K562 (cell line): ENCODE measurements at regions not wholly inside any gene's neighbourhood (a gene's known extent, or its start where the extent isn't known, plus 50 kb on each side); places are given as distances from the start of the nearest gene placed in this dataset.

ENCODE experiments used
- ATAC-seq: fragments of 200-7000 bp; cut with Tn5 transposase; 3 replicates; pipeline ENCODE4 v1.9.1; 2020; ENCODE audit warnings: moderate library complexity
- BruUV-seq: library from RNA; stranded (reverse); fragments of 400-500 nt; replicated peaks from 2 replicates; lab custom pipeline; 2021; lab: Mats Ljungman, UMichigan
- CTCF ChIA-PET: fragments of 300-600 bp; formaldehyde crosslinking; extraction: SDS; loops from one replicate; lab custom pipeline; 2021; ENCODE audit warnings: low intra/inter-chr PET ratio; lab: Yijun Ruan, JAX
- POLR2A ChIA-PET: fragments of 300-600, 350-650 bp; sonication (Branson Sonifier 250); formaldehyde crosslinking; extraction: SDS; loops from one replicate; lab custom pipeline; 2021; ENCODE audit warnings: antibody characterized with exemption, inconsistent platforms; lab: Yijun Ruan, JAX
- DNase-seq, 4 experiments: peaks; one replicate each; pipeline versions ENCODE4 v3.0.0 to v3.0.0-alpha.2; 2011 to 2018; ENCODE audit warnings: low spot score in 3 of 4, mixed read lengths in 3 of 4; ENCODE audit errors: extremely low read depth in 1 of 4
- FAIRE-seq: peaks from 2 replicates; lab custom pipeline; 2011; peaks lifted over from hg19 to GRCh38; lab: Jason Lieb, UNC
- H2AFZ ChIP-seq: 2 replicates; pipeline ENCODE4 v1.6.0; 2011; ENCODE audit warnings: low read depth, low read length, control low read depth, inconsistent platforms
- H3K27ac ChIP-seq: fragments of 200-600 bp; 3 replicates; pipeline ENCODE4 v1.8.0; 2011; ENCODE audit warnings: low read depth, mild to moderate bottlenecking, control low read depth, inconsistent platforms, low read length, moderate library complexity, mixed read lengths; ENCODE audit errors: extremely low read depth
- H3K27me3 ChIP-seq, 2 experiments: fragments of 300-600 bp in 1 of 2; 2 replicates in 1 of 2; 3 replicates in 1 of 2; pipeline versions ENCODE4 v1.6.0 to v1.8.0; 2011; ENCODE audit warnings: inconsistent platforms in 2 of 2, low read length in 2 of 2, mild to moderate bottlenecking in 1 of 2, mixed read lengths in 1 of 2, moderate library complexity in 1 of 2; ENCODE audit not compliant: control insufficient read depth in 2 of 2, insufficient read depth in 2 of 2
- H3K36me3 ChIP-seq: fragments of 300-600 bp; 3 replicates; pipeline ENCODE4 v1.8.0; 2011; ENCODE audit warnings: mild to moderate bottlenecking, low read length, inconsistent platforms; ENCODE audit not compliant: control insufficient read depth, insufficient read depth
- H3K4me1 ChIP-seq, 2 experiments: fragments of 200-600 bp in 1 of 2; replicated peaks in 1 of 2; 2 replicates in 1 of 2; 3 replicates in 1 of 2; pipeline versions ENCODE4 v1.5.1 to v1.8.0; 2011; ENCODE audit warnings: inconsistent platforms in 2 of 2, low read length in 2 of 2, mild to moderate bottlenecking in 1 of 2, mixed read lengths in 1 of 2, moderate library complexity in 1 of 2; ENCODE audit not compliant: control insufficient read depth in 2 of 2, insufficient read depth in 2 of 2
- H3K4me2 ChIP-seq: 2 replicates; pipeline ENCODE4 v1.6.1; 2011; ENCODE audit warnings: low read length, control low read depth, inconsistent platforms, mixed read lengths; ENCODE audit not compliant: insufficient read depth
- H3K4me3 ChIP-seq: fragments of 200-600 bp; sonication (generic), shearing (Covaris generic); 2 replicates; pipeline ENCODE4 v1.5.1; 2016; ENCODE audit warnings: control low read depth, inconsistent platforms
- H3K79me2 ChIP-seq: fragments of 200-600 bp; 3 replicates; pipeline ENCODE4 v1.8.0; 2011; ENCODE audit warnings: low read length, inconsistent platforms; ENCODE audit not compliant: control insufficient read depth, insufficient read depth
- H3K9ac ChIP-seq, 2 experiments: 2 replicates each; pipeline versions ENCODE4 v1.6.0 to v1.6.1; 2011; ENCODE audit warnings: low read depth in 2 of 2, low read length in 2 of 2, control low read depth in 1 of 2, inconsistent platforms in 1 of 2, mild to moderate bottlenecking in 1 of 2, mixed read lengths in 1 of 2; ENCODE audit not compliant: insufficient read depth in 1 of 2
- H3K9me1 ChIP-seq: one replicate; pipeline ENCODE4 v1.6.0; 2011; ENCODE audit warnings: inconsistent platforms, mild to moderate bottlenecking, low read length, moderate library complexity; ENCODE audit not compliant: control insufficient read depth, insufficient read depth
- H3K9me3 ChIP-seq: replicated peaks from 2 replicates; pipeline ENCODE4 v1.5.1; 2011; ENCODE audit warnings: low read depth, low read length, inconsistent platforms; ENCODE audit not compliant: control insufficient read depth, insufficient read depth
- H4K20me1 ChIP-seq: replicated peaks from 2 replicates; pipeline ENCODE4 v1.6.1; 2011; ENCODE audit warnings: low read length, inconsistent platforms, mixed read lengths; ENCODE audit not compliant: control insufficient read depth, insufficient read depth
- DPF2 ChIP-seq: fragments of 450-650 bp; IDR thresholded peaks from 2 replicates; pipeline ENCODE4 v1.6.1; 2016
- EHMT2 ChIP-seq: fragments of 450-650 bp; IDR thresholded peaks from 2 replicates; pipeline ENCODE4 v1.6.1; 2018; ENCODE audit warnings: antibody characterized with exemption
- KDM1A ChIP-seq, 2 experiments: fragments of 450-650 bp; IDR thresholded peaks; 2 replicates each; pipeline ENCODE4 v1.6.1; 2016; ENCODE audit warnings: mild to moderate bottlenecking in 2 of 2
- KDM2B ChIP-seq: fragments of 250-450 bp; sonication (Bioruptor Pico); IDR thresholded peaks from 2 replicates; pipeline ENCODE4 v1.8.0; 2021; ENCODE audit warnings: mild to moderate bottlenecking, moderate library complexity
- MAX ChIP-seq: sonication (generic); formaldehyde crosslinking; IDR thresholded peaks from 2 replicates; pipeline ENCODE4 v1.9.0; 2022; ENCODE audit warnings: mild to moderate bottlenecking, missing genetic modification reagents
- MITF ChIP-seq: IDR thresholded peaks from 2 replicates; pipeline ENCODE4 v1.6.1; 2014; ENCODE audit warnings: antibody characterized with exemption
- NR2C2 ChIP-seq, 2 experiments: fragments of 200-800 bp in 1 of 2; sonication (Bioruptor generic) in 1 of 2; sonication (generic) in 1 of 2; formaldehyde crosslinking in 1 of 2; IDR thresholded peaks; 2 replicates each; pipeline versions ENCODE4 v1.6.1 to v1.8.0; 2016 to 2022; ENCODE audit warnings: mild to moderate bottlenecking in 1 of 2, missing compliant biosample characterization in 1 of 2, missing genetic modification characterization in 1 of 2, missing genetic modification reagents in 1 of 2
- NR2F6 ChIP-seq: fragments of 450-650 bp; formaldehyde crosslinking; IDR thresholded peaks from 2 replicates; pipeline ENCODE4 v1.4.0; 2020; ENCODE audit warnings: mild to moderate bottlenecking
- PREB ChIP-seq: sonication (generic); formaldehyde crosslinking; IDR thresholded peaks from 2 replicates; pipeline ENCODE4 v1.8.1; 2023; ENCODE audit warnings: mild to moderate bottlenecking, missing genetic modification reagents
- SMARCE1 ChIP-seq: fragments of 450-650 bp; IDR thresholded peaks from 2 replicates; pipeline ENCODE4 v1.7.1; 2016; ENCODE audit warnings: mild to moderate bottlenecking
- TAF9B ChIP-seq: fragments of 450-650 bp; IDR thresholded peaks from 2 replicates; pipeline ENCODE4 v1.6.1; 2018; ENCODE audit warnings: mild to moderate bottlenecking; ENCODE audit not compliant: partially characterized antibody
- USF2 ChIP-seq: sonication (generic); formaldehyde crosslinking; IDR thresholded peaks from 2 replicates; pipeline ENCODE4 v1.5.0; 2020; ENCODE audit warnings: missing genetic modification reagents
- WHSC1 ChIP-seq: IDR thresholded peaks from one replicate; pipeline ENCODE4 v1.6.1; 2012; ENCODE audit warnings: low read length, control low read depth, inconsistent platforms
- ZBTB5 ChIP-seq: fragments of 450-650 bp; IDR thresholded peaks from 2 replicates; pipeline ENCODE4 v1.6.1; 2017; ENCODE audit warnings: antibody characterized with exemption
- ZNF165 ChIP-seq: fragments of 250-450 bp; sonication (Bioruptor Pico); IDR thresholded peaks from 2 replicates; pipeline ENCODE4 v1.4.0; 2020; ENCODE audit warnings: borderline replicate concordance
- WGBS: fragments of 100-300 bp; shearing (Covaris generic); methylation state at CpG from one replicate; pipeline ENCODE4 v1.1.6; 2016; ENCODE audit warnings: low coverage, mixed read lengths; ENCODE audit not compliant: insufficient coverage; ENCODE audit errors: missing lambda C conversion rate; 5-methylcytosine and 5-hydroxymethylcytosine counted together
- in situ Hi-C: fragments of 300-500 bp; cut with MboI; formaldehyde crosslinking; loops from 4 replicates; pipeline ENCODE4 v1.15.0; 2018; ENCODE audit warnings: inconsistent platforms, mixed read lengths
- intact Hi-C: fragments of 100-400 bp; cut with micrococcal nuclease; formaldehyde crosslinking; loops from 2 replicates; pipeline ENCODE4 v1.14.2; 2022

- WGBS: 73% methylated on average over 16 of the region's 17 CpGs
- no peaks in the 10 kb centered on the region for H3K9me1 ChIP-seq
- intact Hi-C loops (no loop called here), in situ Hi-C loops (no loop called here)
- no peak overlapping the region for H3K9ac ChIP-seq
- H3K4me2 ChIP-seq: no peak overlapping the region
- peaks cover 22% of the 10 kb centered on the region; the same call in 2 of the 3 replicates for H3K36me3 ChIP-seq
- BruUV-seq: no TSS peak
- DNase-seq: no peak
- H3K4me3 ChIP-seq: no peak overlapping the region
- ChIA-PET CTCF (no interaction called here), POLR2A (no interaction called here)
- no peak overlapping the region for H3K27ac ChIP-seq
- peaks cover 12 to 13% of the 10 kb centered on the region in 2 experiments; a peak in 4 of 5 replicates for H3K4me1 ChIP-seq
- H3K79me2 ChIP-seq: no peaks in the 10 kb centered on the region
- H2AFZ ChIP-seq: no peak overlapping the region
- H4K20me1 ChIP-seq: peaks cover 15% of the 10 kb centered on the region; the same call in 1 of the 2 replicates
- no peak for ATAC-seq
- no peak for FAIRE-seq
- H3K27me3 ChIP-seq: no peaks in the 10 kb centered on the region
- H3K9me3 ChIP-seq: no peaks in the 10 kb centered on the region
- no peak for TF ChIP-seq USF2 (CRISPR knock-in tag)
- peak in 1 of 2 experiments; percentile 80; a peak in 1 of 4 replicates for TF ChIP-seq KDM1A (IDR thresholded peaks at IDR 0.05)
- TF ChIP-seq NR2C2 (CRISPR knock-in tag; IDR thresholded peaks at IDR 0.05): no peak
- no peak for TF ChIP-seq NR2C2 (tag; IDR thresholded peaks at IDR 0.05)
- no peak for TF ChIP-seq PREB (CRISPR knock-in tag)
- no peak for TF ChIP-seq DPF2
- TF ChIP-seq MAX (CRISPR knock-in tag): peak; percentile 36; the same call in 1 of the 2 replicates
- TF ChIP-seq SMARCE1: no peak
- no peak for TF ChIP-seq NR2F6 (CRISPR knock-in tag)
- TF ChIP-seq MITF: no peak
- TF ChIP-seq TAF9B: no peak
- TF ChIP-seq EHMT2: no peak
- TF ChIP-seq WHSC1: peak; percentile 66
- no peak for TF ChIP-seq KDM2B (CRISPR knock-in tag)
- TF ChIP-seq ZNF165 (CRISPR knock-in tag): no peak
- no peak for TF ChIP-seq ZBTB5
Observed at GRCh38 chr12:113762882-113763816, 203.0 kb downstream of the RBM19 start.
